AG04450 (cell line): ENCODE measurements at regions not wholly inside any gene's neighbourhood (a gene's known extent, or its start where the extent isn't known, plus 50 kb on each side); places are given as distances from the start of the nearest gene placed in this dataset.
A peak's percentile ranks its signal among the peaks of the same experiment; 100 is the strongest.

Experiments
- CTCF ChIA-PET: fragments of 300-600, 350-600 bp; formaldehyde crosslinking; extraction: SDS; loops from one replicate; lab custom pipeline; 2022; ENCODE audit warnings: antibody characterized with exemption, inconsistent platforms; lab: Charles Lee
- POLR2A ChIA-PET: fragments of 350-600 bp; formaldehyde crosslinking; extraction: SDS; loops from one replicate; lab custom pipeline; 2021; ENCODE audit warnings: antibody characterized with exemption, inconsistent platforms; lab: Yijun Ruan, JAX
- DNase-seq: peaks from one replicate; pipeline ENCODE4 v3.0.0-alpha.2; 2011; ENCODE audit warnings: low read depth, low spot score
- H3K27ac ChIP-seq: one replicate; pipeline ENCODE4 v1.5.1; 2012; ENCODE audit warnings: low read depth, low read length, control low read depth
- H3K27me3 ChIP-seq: one replicate; pipeline ENCODE4 v1.6.0; 2012; ENCODE audit warnings: low read length; ENCODE audit not compliant: control insufficient read depth, insufficient read depth
- H3K4me3 ChIP-seq: 2 replicates; pipeline ENCODE4 v1.5.1; 2011; ENCODE audit warnings: mild to moderate bottlenecking, low read depth, low read length, control low read depth
- H3K9me3 ChIP-seq: 2 replicates; pipeline ENCODE4 v1.5.1; 2012; ENCODE audit warnings: low read length; ENCODE audit not compliant: control insufficient read depth, insufficient read depth
- TF ChIP-seq, protein P1 (sequence below): IDR thresholded peaks from 2 replicates; pipeline ENCODE4 v1.5.1; 2011; ENCODE audit warnings: low read depth, low read length, control low read depth, inconsistent platforms

DNA sequence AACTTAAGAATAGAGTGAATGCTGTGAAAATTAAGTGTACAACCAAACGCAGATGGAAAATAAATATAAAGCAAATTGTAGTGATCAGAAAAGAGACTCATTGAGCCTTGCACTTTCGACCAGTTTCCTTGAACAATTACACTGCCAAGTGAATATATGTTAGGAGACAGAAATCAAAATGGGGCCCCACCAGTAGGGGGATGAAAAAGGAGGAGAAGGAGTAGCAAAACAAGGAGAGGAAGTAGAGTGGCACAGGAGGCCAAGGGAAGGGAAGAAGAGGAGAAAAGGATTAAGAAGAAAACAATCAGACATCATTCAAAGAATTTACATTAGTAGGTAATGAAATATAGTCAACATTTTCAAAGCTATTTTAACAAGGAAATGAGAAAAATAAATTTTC is 1770.6 kb downstream of the PLA2G4A start:
- H3K27ac ChIP-seq: no peak overlapping the region
- no peak for DNase-seq
- H3K9me3 ChIP-seq: no peaks in the 10 kb centered on the region
- CTCF ChIA-PET: no interaction called here
- TF ChIP-seq, protein P1, sequence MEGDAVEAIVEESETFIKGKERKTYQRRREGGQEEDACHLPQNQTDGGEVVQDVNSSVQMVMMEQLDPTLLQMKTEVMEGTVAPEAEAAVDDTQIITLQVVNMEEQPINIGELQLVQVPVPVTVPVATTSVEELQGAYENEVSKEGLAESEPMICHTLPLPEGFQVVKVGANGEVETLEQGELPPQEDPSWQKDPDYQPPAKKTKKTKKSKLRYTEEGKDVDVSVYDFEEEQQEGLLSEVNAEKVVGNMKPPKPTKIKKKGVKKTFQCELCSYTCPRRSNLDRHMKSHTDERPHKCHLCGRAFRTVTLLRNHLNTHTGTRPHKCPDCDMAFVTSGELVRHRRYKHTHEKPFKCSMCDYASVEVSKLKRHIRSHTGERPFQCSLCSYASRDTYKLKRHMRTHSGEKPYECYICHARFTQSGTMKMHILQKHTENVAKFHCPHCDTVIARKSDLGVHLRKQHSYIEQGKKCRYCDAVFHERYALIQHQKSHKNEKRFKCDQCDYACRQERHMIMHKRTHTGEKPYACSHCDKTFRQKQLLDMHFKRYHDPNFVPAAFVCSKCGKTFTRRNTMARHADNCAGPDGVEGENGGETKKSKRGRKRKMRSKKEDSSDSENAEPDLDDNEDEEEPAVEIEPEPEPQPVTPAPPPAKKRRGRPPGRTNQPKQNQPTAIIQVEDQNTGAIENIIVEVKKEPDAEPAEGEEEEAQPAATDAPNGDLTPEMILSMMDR: no peak
- POLR2A ChIA-PET: no interaction called here
- H3K27me3 ChIP-seq: no peaks in the 10 kb centered on the region
- no peak overlapping the region for H3K4me3 ChIP-seq

DNA sequence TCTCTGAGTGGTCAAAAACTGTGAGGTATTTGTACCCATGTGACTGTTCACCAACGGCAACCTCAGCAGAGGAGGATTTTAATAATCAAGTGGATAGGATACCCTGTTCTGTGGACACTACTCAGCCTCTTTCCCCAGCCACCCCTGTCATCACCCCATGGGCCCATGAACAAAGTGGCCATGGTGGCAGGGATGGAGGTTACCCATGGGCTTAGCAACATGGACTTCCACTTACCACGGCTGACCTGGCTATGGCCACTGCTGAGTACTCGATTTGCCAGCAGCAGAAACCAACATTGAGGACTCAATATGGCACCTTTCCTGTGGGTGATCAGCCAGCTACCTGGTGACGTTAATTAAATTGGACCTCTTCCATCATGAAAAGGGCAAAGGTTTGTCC is 1782.7 kb downstream of the PLA2G4A start:
- DNase-seq: no peak
- H3K4me3 ChIP-seq: no peak overlapping the region
- ChIA-PET CTCF (no interaction called here), POLR2A (no interaction called here)
- H3K27me3 ChIP-seq: no peaks in the 10 kb centered on the region
- no peak overlapping the region for H3K27ac ChIP-seq
- H3K9me3 ChIP-seq: no peaks in the 10 kb centered on the region
- TF ChIP-seq, protein P1: no peak

DNA sequence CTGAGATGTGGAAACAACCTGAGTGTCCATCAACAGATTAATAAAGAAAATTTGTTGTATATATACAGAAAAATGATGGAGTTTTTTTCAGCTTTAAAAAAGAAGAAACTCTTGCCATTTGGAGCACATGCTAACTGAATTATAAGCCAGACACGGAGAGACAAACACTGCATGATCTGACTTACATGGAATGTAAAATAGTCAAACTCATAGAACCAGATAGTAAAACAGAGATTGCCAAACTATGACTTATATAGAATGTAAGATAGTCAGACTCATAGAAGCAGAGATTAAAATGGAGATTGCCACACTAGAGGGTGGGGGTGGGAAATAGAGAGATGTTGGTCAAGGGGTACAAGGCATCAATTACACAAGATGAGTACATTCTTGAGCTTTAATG is 1786.6 kb downstream of the PLA2G4A start:
- Histone ChIP-seq H3K4me3 (no peak overlapping the region), H3K27me3 (no peaks in the 10 kb centered on the region), H3K27ac (no peak overlapping the region), H3K9me3 (no peaks in the 10 kb centered on the region)
- CTCF ChIA-PET: no interaction called here
- peak; percentile 8 for DNase-seq
- POLR2A ChIA-PET: interaction anchor here (0.7 kb wide), 1 partner anchor 394 kb away, joined by 13 read pairs; no protein-coding TSS in a partner anchor
- TF ChIP-seq, protein P1: no peak

DNA sequence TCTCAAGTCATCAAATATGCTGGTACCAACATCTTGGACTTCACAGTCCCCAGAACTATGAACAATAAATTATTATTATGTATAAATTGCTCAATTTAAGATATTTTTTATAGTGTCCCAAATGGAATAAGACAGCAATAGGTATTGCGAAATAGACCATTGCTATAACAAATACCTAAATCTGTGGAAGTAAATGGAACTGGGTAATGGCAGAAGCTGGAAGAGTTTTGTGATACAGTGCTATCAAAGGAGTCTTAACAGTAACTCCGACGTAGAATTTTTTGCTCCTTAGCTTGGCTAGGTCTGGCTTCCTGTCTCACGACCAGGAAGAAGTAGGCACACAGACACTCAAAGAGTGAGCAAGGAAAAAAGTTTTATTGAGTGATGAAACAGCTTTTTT is 1791.5 kb downstream of the PLA2G4A start:
- Histone ChIP-seq H3K27me3 (no peaks in the 10 kb centered on the region), H3K4me3 (no peak overlapping the region), H3K9me3 (no peaks in the 10 kb centered on the region), H3K27ac (no peak overlapping the region)
- TF ChIP-seq, protein P1: no peak
- POLR2A ChIA-PET: no interaction called here
- DNase-seq: no peak
- CTCF ChIA-PET: no interaction called here

DNA sequence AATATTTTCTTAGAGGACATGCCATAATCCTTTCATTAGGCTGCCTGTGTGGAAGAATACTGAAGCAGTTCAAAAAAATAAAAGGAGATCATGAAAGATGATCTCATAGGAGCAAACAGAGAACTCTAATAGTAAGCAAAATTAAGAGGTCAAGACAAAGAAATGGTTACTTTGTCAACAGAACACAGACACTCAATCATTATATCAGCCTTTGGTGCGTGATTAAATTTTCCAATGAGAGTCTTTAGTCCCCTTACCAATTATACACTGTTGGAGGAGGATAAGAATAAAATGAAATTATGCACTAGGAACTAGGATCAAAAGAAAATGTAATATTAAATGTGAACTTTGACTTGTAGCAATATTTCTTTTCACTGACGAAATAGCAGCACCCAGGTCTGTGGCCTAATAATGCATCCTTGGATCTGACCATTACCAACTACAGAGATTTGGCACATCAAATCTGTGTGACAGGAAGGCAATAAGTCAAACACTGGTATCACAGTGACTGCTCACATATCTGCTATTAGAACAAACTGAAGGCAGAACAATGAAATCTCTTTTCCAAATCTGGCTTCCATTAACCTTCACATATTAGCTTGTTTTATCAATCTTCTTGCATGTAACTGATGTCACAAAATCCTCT is 1812.9 kb downstream of the PLA2G4A start:
- Histone ChIP-seq H3K27ac (no peak overlapping the region), H3K4me3 (no peak overlapping the region), H3K9me3 (no peaks in the 10 kb centered on the region), H3K27me3 (no peaks in the 10 kb centered on the region)
- TF ChIP-seq, protein P1: no peak
- ChIA-PET CTCF (no interaction called here), POLR2A (no interaction called here)
- no peak for DNase-seq
